ENCODE measurements at regions not wholly inside any gene's neighbourhood (a gene's known extent, or its start where the extent isn't known, plus 50 kb on each side); places are given as distances from the start of the nearest gene placed in this dataset.

- no peak overlapping the region for H3K4me3 Mint-ChIP-seq (ENCODE audit: low read depth, unreplicated experiment)
- H3K4me1 Mint-ChIP-seq (ENCODE audit: low read depth, unreplicated experiment) = no peaks in the 10 kb centered on the region
- no peaks in the 10 kb centered on the region for H3K27me3 Mint-ChIP-seq (ENCODE audit: unreplicated experiment)
- no peak overlapping the region for H3K27ac Mint-ChIP-seq (ENCODE audit: unreplicated experiment)
- CTCF ChIA-PET = no interaction called here
- no peak for DNase-seq
- H3K9me3 Mint-ChIP-seq (ENCODE audit: low read depth, unreplicated experiment) = no peaks in the 10 kb centered on the region
- BruUV-seq (replicated peaks) = no TSS peak
- intact Hi-C loops (cut with micrococcal nuclease; ENCODE audit: unreplicated experiment) = no loop called here
- TF ChIP-seq CTCF (IDR thresholded peaks at IDR 0.05; ENCODE audit: unreplicated experiment) = no peak
- H3K36me3 Mint-ChIP-seq (ENCODE audit: insufficient read depth, unreplicated experiment) = no peaks in the 10 kb centered on the region
Measured at GRCh38 chr2:204365811-204366210, 179.5 kb upstream of the PARD3B start.

GRCh38 chr2:204367466-204367865 is 177.8 kb upstream of the PARD3B start:
- BruUV-seq (replicated peaks) = no TSS peak
- intact Hi-C loops (cut with micrococcal nuclease; ENCODE audit: unreplicated experiment) = no loop called here
- H3K9me3 Mint-ChIP-seq (ENCODE audit: low read depth, unreplicated experiment) = no peaks in the 10 kb centered on the region
- DNase-seq = no peak
- no peaks in the 10 kb centered on the region for H3K36me3 Mint-ChIP-seq (ENCODE audit: insufficient read depth, unreplicated experiment)
- no peaks in the 10 kb centered on the region for H3K27me3 Mint-ChIP-seq (ENCODE audit: unreplicated experiment)
- no peak overlapping the region for H3K27ac Mint-ChIP-seq (ENCODE audit: unreplicated experiment)
- TF ChIP-seq CTCF (IDR thresholded peaks at IDR 0.05; ENCODE audit: unreplicated experiment) = no peak
- CTCF ChIA-PET = no interaction called here
- H3K4me1 Mint-ChIP-seq (ENCODE audit: low read depth, unreplicated experiment) = no peaks in the 10 kb centered on the region
- H3K4me3 Mint-ChIP-seq (ENCODE audit: low read depth, unreplicated experiment) = no peak overlapping the region

GRCh38 chr2:204370172-204370718 is 175.0 kb upstream of the PARD3B start:
- Mint-ChIP-seq H3K9me3 (ENCODE audit: low read depth, unreplicated experiment) (peaks cover 4% of the 10 kb centered on the region), H3K27ac (ENCODE audit: unreplicated experiment) (no peak overlapping the region), H3K27me3 (ENCODE audit: unreplicated experiment) (peaks cover 8% of the 10 kb centered on the region), H3K4me3 (ENCODE audit: low read depth, unreplicated experiment) (no peak overlapping the region), H3K36me3 (ENCODE audit: insufficient read depth, unreplicated experiment) (no peaks in the 10 kb centered on the region), H3K4me1 (ENCODE audit: low read depth, unreplicated experiment) (no peaks in the 10 kb centered on the region)
- intact Hi-C loops (cut with micrococcal nuclease; ENCODE audit: unreplicated experiment) = no loop called here
- no peak for TF ChIP-seq CTCF (IDR thresholded peaks at IDR 0.05; ENCODE audit: unreplicated experiment)
- CTCF ChIA-PET = no interaction called here
- no TSS peak for BruUV-seq (replicated peaks)
- no peak for DNase-seq

- no peaks in the 10 kb centered on the region for H3K4me1 Mint-ChIP-seq (ENCODE audit: low read depth, unreplicated experiment)
- DNase-seq = no peak
- H3K36me3 Mint-ChIP-seq (ENCODE audit: insufficient read depth, unreplicated experiment) = no peaks in the 10 kb centered on the region
- intact Hi-C loops (cut with micrococcal nuclease; ENCODE audit: unreplicated experiment) = no loop called here
- H3K27ac Mint-ChIP-seq (ENCODE audit: unreplicated experiment) = no peak overlapping the region
- peaks cover 4% of the 10 kb centered on the region for H3K9me3 Mint-ChIP-seq (ENCODE audit: low read depth, unreplicated experiment)
- peaks cover 8% of the 10 kb centered on the region for H3K27me3 Mint-ChIP-seq (ENCODE audit: unreplicated experiment)
- no peak for TF ChIP-seq CTCF (IDR thresholded peaks at IDR 0.05; ENCODE audit: unreplicated experiment)
- H3K4me3 Mint-ChIP-seq (ENCODE audit: low read depth, unreplicated experiment) = no peak overlapping the region
- BruUV-seq (replicated peaks) = no TSS peak
- CTCF ChIA-PET = no interaction called here
Measured at GRCh38 chr2:204373942-204374341, 171.3 kb upstream of the PARD3B start.
